K562 (cell line): ENCODE measurements at regions not wholly inside any gene's neighbourhood (a gene's known extent, or its start where the extent isn't known, plus 50 kb on each side); places are given as distances from the start of the nearest gene placed in this dataset.

Source experiments
- ATAC-seq: fragments of 200-7000 bp; cut with Tn5 transposase; 3 replicates; pipeline ENCODE4 v1.9.1; 2020; ENCODE audit warnings: moderate library complexity
- BruUV-seq: library from RNA; stranded (reverse); fragments of 400-500 nt; replicated peaks from 2 replicates; lab custom pipeline; 2021; lab: Mats Ljungman, UMichigan
- CTCF ChIA-PET: fragments of 300-600 bp; formaldehyde crosslinking; extraction: SDS; loops from one replicate; lab custom pipeline; 2021; ENCODE audit warnings: low intra/inter-chr PET ratio; lab: Yijun Ruan, JAX
- POLR2A ChIA-PET: fragments of 300-600, 350-650 bp; sonication (Branson Sonifier 250); formaldehyde crosslinking; extraction: SDS; loops from one replicate; lab custom pipeline; 2021; ENCODE audit warnings: antibody characterized with exemption, inconsistent platforms; lab: Yijun Ruan, JAX
- DNase-seq, 4 experiments: peaks; one replicate each; pipeline versions ENCODE4 v3.0.0 to v3.0.0-alpha.2; 2011 to 2018; ENCODE audit warnings: low spot score in 3 of 4, mixed read lengths in 3 of 4; ENCODE audit errors: extremely low read depth in 1 of 4
- FAIRE-seq: peaks from 2 replicates; lab custom pipeline; 2011; peaks lifted over from hg19 to GRCh38; lab: Jason Lieb, UNC
- H2AFZ ChIP-seq: 2 replicates; pipeline ENCODE4 v1.6.0; 2011; ENCODE audit warnings: low read depth, low read length, control low read depth, inconsistent platforms
- H3K27ac ChIP-seq: fragments of 200-600 bp; 3 replicates; pipeline ENCODE4 v1.8.0; 2011; ENCODE audit warnings: low read depth, mild to moderate bottlenecking, control low read depth, inconsistent platforms, low read length, moderate library complexity, mixed read lengths; ENCODE audit errors: extremely low read depth
- H3K27me3 ChIP-seq, 2 experiments: fragments of 300-600 bp in 1 of 2; 2 replicates in 1 of 2; 3 replicates in 1 of 2; pipeline versions ENCODE4 v1.6.0 to v1.8.0; 2011; ENCODE audit warnings: inconsistent platforms in 2 of 2, low read length in 2 of 2, mild to moderate bottlenecking in 1 of 2, mixed read lengths in 1 of 2, moderate library complexity in 1 of 2; ENCODE audit not compliant: control insufficient read depth in 2 of 2, insufficient read depth in 2 of 2
- H3K36me3 ChIP-seq: fragments of 300-600 bp; 3 replicates; pipeline ENCODE4 v1.8.0; 2011; ENCODE audit warnings: mild to moderate bottlenecking, low read length, inconsistent platforms; ENCODE audit not compliant: control insufficient read depth, insufficient read depth
- H3K4me1 ChIP-seq, 2 experiments: fragments of 200-600 bp in 1 of 2; replicated peaks in 1 of 2; 2 replicates in 1 of 2; 3 replicates in 1 of 2; pipeline versions ENCODE4 v1.5.1 to v1.8.0; 2011; ENCODE audit warnings: inconsistent platforms in 2 of 2, low read length in 2 of 2, mild to moderate bottlenecking in 1 of 2, mixed read lengths in 1 of 2, moderate library complexity in 1 of 2; ENCODE audit not compliant: control insufficient read depth in 2 of 2, insufficient read depth in 2 of 2
- H3K4me2 ChIP-seq: 2 replicates; pipeline ENCODE4 v1.6.1; 2011; ENCODE audit warnings: low read length, control low read depth, inconsistent platforms, mixed read lengths; ENCODE audit not compliant: insufficient read depth
- H3K4me3 ChIP-seq: fragments of 200-600 bp; sonication (generic), shearing (Covaris generic); 2 replicates; pipeline ENCODE4 v1.5.1; 2016; ENCODE audit warnings: control low read depth, inconsistent platforms
- H3K79me2 ChIP-seq: fragments of 200-600 bp; 3 replicates; pipeline ENCODE4 v1.8.0; 2011; ENCODE audit warnings: low read length, inconsistent platforms; ENCODE audit not compliant: control insufficient read depth, insufficient read depth
- H3K9ac ChIP-seq, 2 experiments: 2 replicates each; pipeline versions ENCODE4 v1.6.0 to v1.6.1; 2011; ENCODE audit warnings: low read depth in 2 of 2, low read length in 2 of 2, control low read depth in 1 of 2, inconsistent platforms in 1 of 2, mild to moderate bottlenecking in 1 of 2, mixed read lengths in 1 of 2; ENCODE audit not compliant: insufficient read depth in 1 of 2
- H3K9me1 ChIP-seq: one replicate; pipeline ENCODE4 v1.6.0; 2011; ENCODE audit warnings: inconsistent platforms, mild to moderate bottlenecking, low read length, moderate library complexity; ENCODE audit not compliant: control insufficient read depth, insufficient read depth
- H3K9me3 ChIP-seq: replicated peaks from 2 replicates; pipeline ENCODE4 v1.5.1; 2011; ENCODE audit warnings: low read depth, low read length, inconsistent platforms; ENCODE audit not compliant: control insufficient read depth, insufficient read depth
- H4K20me1 ChIP-seq: replicated peaks from 2 replicates; pipeline ENCODE4 v1.6.1; 2011; ENCODE audit warnings: low read length, inconsistent platforms, mixed read lengths; ENCODE audit not compliant: control insufficient read depth, insufficient read depth
- EZH2 ChIP-seq: IDR thresholded peaks from 2 replicates; pipeline ENCODE4 v1.6.1; 2012; ENCODE audit warnings: low read depth, mild to moderate bottlenecking, inconsistent platforms, low read length, borderline replicate concordance
- HDGF ChIP-seq: fragments of 450-650 bp; IDR thresholded peaks from 2 replicates; pipeline ENCODE4 v1.6.1; 2016
- NR1H2 ChIP-seq: sonication (generic); formaldehyde crosslinking; IDR thresholded peaks from 2 replicates; pipeline ENCODE4 v1.4.0; 2020; ENCODE audit warnings: mild to moderate bottlenecking, missing genetic modification reagents
- POLR2AphosphoS5 ChIP-seq: IDR thresholded peaks from 2 replicates; pipeline ENCODE4 v1.6.1; 2011; ENCODE audit warnings: mild to moderate bottlenecking, low read depth, low read length, moderate library complexity; ENCODE audit not compliant: control insufficient read depth, insufficient read depth
- SUPT5H ChIP-seq: fragments of 450-650 bp; IDR thresholded peaks from 2 replicates; pipeline ENCODE4 v1.6.1; 2016
- TCF3 ChIP-seq: sonication (generic); formaldehyde crosslinking; IDR thresholded peaks from 2 replicates; pipeline ENCODE4 v1.4.0; 2020; ENCODE audit warnings: mild to moderate bottlenecking, missing genetic modification reagents
- WGBS: fragments of 100-300 bp; shearing (Covaris generic); methylation state at CpG from one replicate; pipeline ENCODE4 v1.1.6; 2016; ENCODE audit warnings: low coverage, mixed read lengths; ENCODE audit not compliant: insufficient coverage; ENCODE audit errors: missing lambda C conversion rate; 5-methylcytosine and 5-hydroxymethylcytosine counted together
- in situ Hi-C: fragments of 300-500 bp; cut with MboI; formaldehyde crosslinking; loops from 4 replicates; pipeline ENCODE4 v1.15.0; 2018; ENCODE audit warnings: inconsistent platforms, mixed read lengths
- intact Hi-C: fragments of 100-400 bp; cut with micrococcal nuclease; formaldehyde crosslinking; loops from 2 replicates; pipeline ENCODE4 v1.14.2; 2022
- TF ChIP-seq, protein P1 (sequence below): fragments of 450-650 bp; IDR thresholded peaks from 2 replicates; pipeline ENCODE4 v1.6.1; 2017; ENCODE audit warnings: mild to moderate bottlenecking, moderate library complexity

DNA sequence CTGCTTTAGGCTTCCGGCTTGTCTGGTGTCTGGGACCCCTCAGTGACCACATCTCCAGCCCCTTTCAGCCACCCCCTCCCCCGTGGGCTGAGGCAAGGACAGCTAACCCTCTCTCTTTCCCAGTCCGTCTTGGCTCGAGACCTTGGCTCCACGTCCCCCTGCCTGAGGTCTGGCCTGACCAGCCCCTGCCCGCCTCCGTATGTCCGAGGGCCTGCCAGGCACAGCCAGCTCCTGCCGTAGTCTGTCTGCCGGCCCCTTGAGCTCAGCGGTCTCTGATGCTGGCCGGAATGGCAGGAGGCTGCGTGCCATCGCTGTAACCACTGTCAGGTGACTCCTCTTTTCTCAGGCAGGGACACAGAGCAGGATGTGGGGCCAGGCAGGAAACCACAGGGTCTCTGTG is 73.3 kb upstream of the LRPAP1 start:
- Histone ChIP-seq H3K4me3 (no peak overlapping the region), H3K9ac (no peak overlapping the region), H3K79me2 (no peaks in the 10 kb centered on the region), H3K27ac (no peak overlapping the region), H4K20me1 (no peaks in the 10 kb centered on the region), H2AFZ (no peak overlapping the region), H3K36me3 (no peaks in the 10 kb centered on the region), H3K9me1 (no peaks in the 10 kb centered on the region), H3K4me2 (no peak overlapping the region), H3K9me3 (no peaks in the 10 kb centered on the region), H3K4me1 (no peaks in the 10 kb centered on the region), H3K27me3 (no peaks in the 10 kb centered on the region)
- in situ Hi-C loops (no loop called here), intact Hi-C loops (no loop called here)
- TF ChIP-seq, protein P1, sequence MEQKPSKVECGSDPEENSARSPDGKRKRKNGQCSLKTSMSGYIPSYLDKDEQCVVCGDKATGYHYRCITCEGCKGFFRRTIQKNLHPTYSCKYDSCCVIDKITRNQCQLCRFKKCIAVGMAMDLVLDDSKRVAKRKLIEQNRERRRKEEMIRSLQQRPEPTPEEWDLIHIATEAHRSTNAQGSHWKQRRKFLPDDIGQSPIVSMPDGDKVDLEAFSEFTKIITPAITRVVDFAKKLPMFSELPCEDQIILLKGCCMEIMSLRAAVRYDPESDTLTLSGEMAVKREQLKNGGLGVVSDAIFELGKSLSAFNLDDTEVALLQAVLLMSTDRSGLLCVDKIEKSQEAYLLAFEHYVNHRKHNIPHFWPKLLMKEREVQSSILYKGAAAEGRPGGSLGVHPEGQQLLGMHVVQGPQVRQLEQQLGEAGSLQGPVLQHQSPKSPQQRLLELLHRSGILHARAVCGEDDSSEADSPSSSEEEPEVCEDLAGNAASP: no peak
- TF ChIP-seq EZH2: no peak
- no peak for TF ChIP-seq POLR2AphosphoS5
- TF ChIP-seq SUPT5H: no peak
- TF ChIP-seq HDGF: no peak
- no peak for TF ChIP-seq TCF3
- no peak for TF ChIP-seq NR1H2
- CTCF ChIA-PET: no interaction called here
- DNase-seq: no peak
- ATAC-seq: no peak
- WGBS: under 1% methylated on average over 13 of the region's 14 CpGs
- POLR2A ChIA-PET: no interaction called here
- no TSS peak for BruUV-seq
- no peak for FAIRE-seq
